CD4-positive, alpha-beta T cell (primary cell): ENCODE measurements at regions not wholly inside any gene's neighbourhood (a gene's known extent, or its start where the extent isn't known, plus 50 kb on each side); places are given as distances from the start of the nearest gene placed in this dataset.

Experiments used
- ATAC-seq: fragments of 200-7000 bp; cut with Tn5 transposase; one replicate; pipeline ENCODE4 v1.10.0; 2022; ENCODE audit warnings: mild to moderate bottlenecking; ENCODE audit not compliant: poor library complexity
- CTCF ChIA-PET: fragments of 350-600 bp; sonication (Branson Sonifier 250); formaldehyde crosslinking; loops from one replicate; lab custom pipeline; 2021; ENCODE audit warnings: antibody characterized with exemption, inconsistent platforms; lab: Charles Lee
- POLR2A ChIA-PET: fragments of 350-600 bp; sonication (Branson Sonifier 250); formaldehyde crosslinking; loops from one replicate; lab custom pipeline; 2021; ENCODE audit warnings: antibody characterized with exemption, inconsistent platforms; lab: Charles Lee
- DNase-seq, 14 experiments: peaks; one replicate each; pipeline ENCODE4 v3.0.0-alpha.2; 2013 to 2020; ENCODE audit warnings: mixed read lengths in 2 of 14
- H3K27ac ChIP-seq, 2 donors: one replicate each; pipeline versions ENCODE4 v1.5.1 to v1.7.0; 2013; ENCODE audit warnings: low read length in 2 of 2, low read depth in 1 of 2, mild to moderate bottlenecking in 1 of 2
- H3K27me3 ChIP-seq, 2 experiments: 1 replicate in 1 of 2; 2 replicates in 1 of 2; pipeline versions ENCODE4 v1.6.1 to v1.7.0; 2013; ENCODE audit warnings: low read length in 2 of 2, control low read depth in 1 of 2, mild to moderate bottlenecking in 1 of 2, moderate library complexity in 1 of 2; ENCODE audit not compliant: insufficient read depth in 2 of 2, control insufficient read depth in 1 of 2
- H3K36me3 ChIP-seq: one replicate; pipeline ENCODE4 v1.6.1; 2013; ENCODE audit warnings: low read length, control low read depth; ENCODE audit not compliant: insufficient read depth
- H3K4me1 ChIP-seq: one replicate; pipeline ENCODE4 v1.6.1; 2013; ENCODE audit warnings: low read length, control low read depth; ENCODE audit not compliant: insufficient read depth
- H3K4me3 ChIP-seq: one replicate; pipeline ENCODE4 v1.5.1; 2013; ENCODE audit warnings: mild to moderate bottlenecking, low read length, moderate library complexity
- H3K9me3 ChIP-seq, 2 experiments: 1 replicate in 1 of 2; 2 replicates in 1 of 2; pipeline versions ENCODE4 v1.6.1 to v1.7.0; 2013; ENCODE audit warnings: low read length in 2 of 2, mild to moderate bottlenecking in 2 of 2, control low read depth in 1 of 2, moderate library complexity in 1 of 2; ENCODE audit not compliant: control insufficient read depth in 1 of 2, insufficient read depth in 1 of 2
- H3K27ac Mint-ChIP-seq: one replicate; pipeline ENCODE4 v1.8.0; 2020; ENCODE audit warnings: mixed read lengths
- H3K27me3 Mint-ChIP-seq: one replicate; pipeline ENCODE4 v1.8.0; 2021; ENCODE audit warnings: mixed read lengths
- H3K36me3 Mint-ChIP-seq: one replicate; pipeline ENCODE4 v1.8.0; 2021; ENCODE audit warnings: low read depth, mixed read lengths
- H3K4me1 Mint-ChIP-seq: one replicate; pipeline ENCODE4 v1.8.0; 2021; ENCODE audit warnings: low read depth, mixed read lengths
- H3K4me3 Mint-ChIP-seq: one replicate; pipeline ENCODE4 v1.8.0; 2020; ENCODE audit warnings: mild to moderate bottlenecking, mixed read lengths
- H3K9me3 Mint-ChIP-seq: one replicate; pipeline ENCODE4 v1.8.0; 2020; ENCODE audit warnings: mixed read lengths
- CTCF ChIP-seq: fragments of 200-600 bp; IDR thresholded peaks from one replicate; pipeline ENCODE4 v1.8.0; 2022; ENCODE audit warnings: antibody characterized with exemption, mild to moderate bottlenecking
- intact Hi-C, 2 experiments: fragments of 100-400 bp; cut with DNase I in 1 of 2; cut with micrococcal nuclease in 1 of 2; formaldehyde crosslinking; loops; one replicate each; pipeline versions ENCODE4 v1.15.1 to v1.9.0; 2023 to 2025; cut with DNase I, micrococcal nuclease

GRCh38 chr17:79453481-79453880, 157.4 kb downstream of the RBFOX3 start:
- ChIA-PET CTCF (no interaction called here), POLR2A (no interaction called here)
- Mint-ChIP-seq H3K27me3 (peaks cover 15% of the 10 kb centered on the region), H3K27ac (no peak overlapping the region), H3K9me3 (no peaks in the 10 kb centered on the region), H3K4me1 (no peaks in the 10 kb centered on the region), H3K4me3 (no peak overlapping the region), H3K36me3 (no peaks in the 10 kb centered on the region)
- no peaks in the 10 kb centered on the region for H3K36me3 ChIP-seq
- DNase-seq (no peak), ATAC-seq (no peak)
- no peak for TF ChIP-seq CTCF
- H3K27me3 ChIP-seq = no peaks in the 10 kb centered on the region
- H3K4me3 ChIP-seq = no peak overlapping the region
- H3K4me1 ChIP-seq = no peaks in the 10 kb centered on the region
- intact Hi-C loops = no loop called here
- H3K27ac ChIP-seq = no peak overlapping the region
- H3K9me3 ChIP-seq = no peaks in the 10 kb centered on the region

GRCh38 chr17:79452706-79453105, 158.1 kb downstream of the RBFOX3 start:
- Mint-ChIP-seq H3K4me3 (no peak overlapping the region), H3K4me1 (no peaks in the 10 kb centered on the region), H3K9me3 (no peaks in the 10 kb centered on the region), H3K27me3 (peaks cover 15% of the 10 kb centered on the region), H3K36me3 (no peaks in the 10 kb centered on the region), H3K27ac (no peak overlapping the region)
- DNase-seq (no peak), ATAC-seq (no peak)
- ChIA-PET POLR2A (no interaction called here), CTCF (no interaction called here)
- intact Hi-C loops = no loop called here
- Histone ChIP-seq H3K9me3 (no peaks in the 10 kb centered on the region), H3K27ac (no peak overlapping the region), H3K36me3 (no peaks in the 10 kb centered on the region), H3K4me3 (no peak overlapping the region), H3K4me1 (no peaks in the 10 kb centered on the region), H3K27me3 (no peaks in the 10 kb centered on the region)
- no peak for TF ChIP-seq CTCF

GRCh38 chr17:79451167-79451566, 159.7 kb downstream of the RBFOX3 start:
- no peak for DNase-seq
- no peaks in the 10 kb centered on the region for H3K36me3 Mint-ChIP-seq
- Histone ChIP-seq H3K4me1 (no peaks in the 10 kb centered on the region), H3K27ac (no peak overlapping the region), H3K9me3 (no peaks in the 10 kb centered on the region), H3K36me3 (no peaks in the 10 kb centered on the region), H3K27me3 (no peaks in the 10 kb centered on the region), H3K4me3 (no peak overlapping the region)
- no peak for TF ChIP-seq CTCF
- intact Hi-C loops = no loop called here
- no peaks in the 10 kb centered on the region for H3K9me3 Mint-ChIP-seq
- no peaks in the 10 kb centered on the region for H3K4me1 Mint-ChIP-seq
- ATAC-seq = no peak
- CTCF ChIA-PET = no interaction called here
- H3K27me3 Mint-ChIP-seq = peaks cover 14% of the 10 kb centered on the region
- H3K4me3 Mint-ChIP-seq = no peak overlapping the region
- POLR2A ChIA-PET = no interaction called here
- no peak overlapping the region for H3K27ac Mint-ChIP-seq
